ENCODE measurements at regions not wholly inside any gene's neighbourhood (a gene's known extent, or its start where the extent isn't known, plus 50 kb on each side); places are given as distances from the start of the nearest gene placed in this dataset.
"Not testable (repeated sequence)": the region's sequence is repeated elsewhere in the genome, so short reads cannot be mapped to it uniquely, and the experiment has no call there.

GRCh38 chr1:45265244-45265643, 58.8 kb upstream of the ZSWIM5 start:
- no peaks in the 10 kb centered on the region for H4K20me1 ChIP-seq (ENCODE audit: insufficient read depth, low read length, poor library complexity, severe bottlenecking)
- no peak overlapping the region for H3K9ac ChIP-seq (ENCODE audit: low read depth, low read length, poor library complexity, severe bottlenecking)
- no peaks in the 10 kb centered on the region for H3K79me2 ChIP-seq (ENCODE audit: insufficient read depth, low read length)
- H3K9me3 ChIP-seq (ENCODE audit: insufficient read depth, low read depth, low read length), result 0 out of 2 replicates have a peak, but pooled peaks cover 2% of the 10 kb centered on the region
- no peaks in the 10 kb centered on the region for H3K4me1 ChIP-seq (ENCODE audit: insufficient read depth, low read length, poor library complexity, severe bottlenecking)
- no peaks in the 10 kb centered on the region for H3K9me2 ChIP-seq (replicated peaks; ENCODE audit: low read depth, low read length)
- TF ChIP-seq CTCF (conservative IDR thresholded peaks at IDR 0.05; ENCODE audit: low read length) (no peak), EZH2phosphoT487 (IDR thresholded peaks at IDR 0.05; ENCODE audit: borderline replicate concordance) (no peak)
- no peaks in the 10 kb centered on the region for H3F3A ChIP-seq (ENCODE audit: low read depth)
- H3K4me3 ChIP-seq (ENCODE audit: low read length, poor library complexity, severe bottlenecking), result no peak overlapping the region
- no peaks in the 10 kb centered on the region for H3K36me3 ChIP-seq (ENCODE audit: insufficient read depth, low read length)
- no peak overlapping the region for H3K4me2 ChIP-seq (ENCODE audit: low read depth, low read length, poor library complexity, severe bottlenecking)
- no peaks in the 10 kb centered on the region for H3K27me3 ChIP-seq (ENCODE audit: insufficient read depth, low read length, poor library complexity, severe bottlenecking)
- no peak overlapping the region for H2AFZ ChIP-seq (ENCODE audit: low read length)

- H3K27me3 ChIP-seq (ENCODE audit: insufficient read depth, low read length, poor library complexity, severe bottlenecking), result no peaks in the 10 kb centered on the region
- H3K9me2 ChIP-seq (replicated peaks; ENCODE audit: low read depth, low read length), result no peaks in the 10 kb centered on the region
- H3F3A ChIP-seq (ENCODE audit: low read depth), result no peaks in the 10 kb centered on the region
- H3K36me3 ChIP-seq (ENCODE audit: insufficient read depth, low read length), result no peaks in the 10 kb centered on the region
- no peaks in the 10 kb centered on the region for H3K4me1 ChIP-seq (ENCODE audit: insufficient read depth, low read length, poor library complexity, severe bottlenecking)
- TF ChIP-seq CTCF (conservative IDR thresholded peaks at IDR 0.05; ENCODE audit: low read length) (no peak), EZH2phosphoT487 (IDR thresholded peaks at IDR 0.05; ENCODE audit: borderline replicate concordance) (no peak)
- no peak overlapping the region for H2AFZ ChIP-seq (ENCODE audit: low read length)
- no peak overlapping the region for H3K4me2 ChIP-seq (ENCODE audit: low read depth, low read length, poor library complexity, severe bottlenecking)
- H4K20me1 ChIP-seq (ENCODE audit: insufficient read depth, low read length, poor library complexity, severe bottlenecking), result no peaks in the 10 kb centered on the region
- H3K79me2 ChIP-seq (ENCODE audit: insufficient read depth, low read length), result no peaks in the 10 kb centered on the region
- no peak overlapping the region for H3K9ac ChIP-seq (ENCODE audit: low read depth, low read length, poor library complexity, severe bottlenecking)
- H3K9me3 ChIP-seq (ENCODE audit: insufficient read depth, low read depth, low read length), result 0 out of 2 replicates have a peak, but pooled peaks cover 2% of the 10 kb centered on the region
- no peak overlapping the region for H3K4me3 ChIP-seq (ENCODE audit: low read length, poor library complexity, severe bottlenecking)
Observed at GRCh38 chr1:45266151-45266801, 59.9 kb upstream of the ZSWIM5 start.

GRCh38 chr1:45268310-45268709, 58.4 kb upstream of the HPDL start:
- H3K9me3 ChIP-seq (ENCODE audit: insufficient read depth, low read depth, low read length); H4K20me1 ChIP-seq (ENCODE audit: insufficient read depth, low read length, poor library complexity, severe bottlenecking); H3K4me2 ChIP-seq (ENCODE audit: low read depth, low read length, poor library complexity, severe bottlenecking); H3K36me3 ChIP-seq (ENCODE audit: insufficient read depth, low read length); H3K9me2 ChIP-seq (replicated peaks; ENCODE audit: low read depth, low read length); H3F3A ChIP-seq (ENCODE audit: low read depth); H2AFZ ChIP-seq (ENCODE audit: low read length); H3K4me3 ChIP-seq (ENCODE audit: low read length, poor library complexity, severe bottlenecking); H3K79me2 ChIP-seq (ENCODE audit: insufficient read depth, low read length); H3K4me1 ChIP-seq (ENCODE audit: insufficient read depth, low read length, poor library complexity, severe bottlenecking); H3K9ac ChIP-seq (ENCODE audit: low read depth, low read length, poor library complexity, severe bottlenecking); H3K27me3 ChIP-seq (ENCODE audit: insufficient read depth, low read length, poor library complexity, severe bottlenecking): not testable (repeated sequence)

- not testable (repeated sequence) for H3K4me3 ChIP-seq (ENCODE audit: low read length, poor library complexity, severe bottlenecking)
Observed at GRCh38 chr1:45272267-45272666, 54.4 kb upstream of the HPDL start.

More at GRCh38 chr1:45272267-45272666, 54.4 kb upstream of the HPDL start:
- not testable (repeated sequence) for H3K4me1 ChIP-seq (ENCODE audit: insufficient read depth, low read length, poor library complexity, severe bottlenecking); H3K36me3 ChIP-seq (ENCODE audit: insufficient read depth, low read length); H3K9me3 ChIP-seq (ENCODE audit: insufficient read depth, low read depth, low read length); H3K27me3 ChIP-seq (ENCODE audit: insufficient read depth, low read length, poor library complexity, severe bottlenecking); H3K9me2 ChIP-seq (replicated peaks; ENCODE audit: low read depth, low read length); H3F3A ChIP-seq (ENCODE audit: low read depth); H2AFZ ChIP-seq (ENCODE audit: low read length); H4K20me1 ChIP-seq (ENCODE audit: insufficient read depth, low read length, poor library complexity, severe bottlenecking); H3K4me2 ChIP-seq (ENCODE audit: low read depth, low read length, poor library complexity, severe bottlenecking); H3K79me2 ChIP-seq (ENCODE audit: insufficient read depth, low read length); H3K9ac ChIP-seq (ENCODE audit: low read depth, low read length, poor library complexity, severe bottlenecking)
